Panc1 (cell line): ENCODE measurements at regions not wholly inside any gene's neighbourhood (a gene's known extent, or its start where the extent isn't known, plus 50 kb on each side); places are given as distances from the start of the nearest gene placed in this dataset.

Experiments
- POLR2AphosphoS5 ChIP-seq: IDR thresholded peaks from 2 replicates; pipeline ENCODE4 v1.6.1; 2012; ENCODE audit warnings: mild to moderate bottlenecking, low read depth, low read length, moderate library complexity
- TCF7L2 ChIP-seq: IDR thresholded peaks from 2 replicates; pipeline ENCODE4 v1.6.1; 2011; ENCODE audit warnings: mild to moderate bottlenecking, low read depth, low read length, inconsistent platforms
- TF ChIP-seq, protein P1 (sequence below): fragments of 450-650 bp; IDR thresholded peaks from 2 replicates; pipeline ENCODE4 v1.5.1; 2017; ENCODE audit warnings: mild to moderate bottlenecking

DNA sequence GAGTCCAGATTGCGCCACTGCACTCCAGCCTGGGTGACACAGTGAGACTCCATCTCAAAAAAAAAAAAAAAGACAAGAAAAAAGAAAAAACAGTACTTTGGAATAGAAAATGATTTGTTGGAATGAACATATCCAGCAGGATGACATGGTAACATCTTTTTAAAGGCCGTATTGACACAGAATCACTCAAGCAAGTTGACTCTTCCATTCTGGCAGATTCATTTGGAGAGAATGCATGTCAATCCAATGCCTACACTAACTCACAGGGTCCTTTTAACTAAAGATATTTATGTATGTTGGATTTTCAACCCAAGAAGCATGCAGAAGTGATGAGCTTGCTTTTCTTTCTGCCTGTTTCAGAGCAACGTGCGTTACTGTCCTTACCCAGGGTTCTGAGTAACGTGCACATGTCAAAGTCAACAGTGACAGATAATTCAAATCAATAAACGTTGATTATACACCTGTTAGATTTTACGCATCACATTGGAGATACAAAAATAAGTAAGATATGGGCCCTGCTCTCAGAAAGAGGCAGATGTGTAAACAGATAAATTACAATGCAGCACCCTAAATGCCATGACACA lies 77.1 kb upstream of the FNDC3B start:
- TF ChIP-seq POLR2AphosphoS5 (no peak), TCF7L2 (no peak)
- TF ChIP-seq, protein P1, sequence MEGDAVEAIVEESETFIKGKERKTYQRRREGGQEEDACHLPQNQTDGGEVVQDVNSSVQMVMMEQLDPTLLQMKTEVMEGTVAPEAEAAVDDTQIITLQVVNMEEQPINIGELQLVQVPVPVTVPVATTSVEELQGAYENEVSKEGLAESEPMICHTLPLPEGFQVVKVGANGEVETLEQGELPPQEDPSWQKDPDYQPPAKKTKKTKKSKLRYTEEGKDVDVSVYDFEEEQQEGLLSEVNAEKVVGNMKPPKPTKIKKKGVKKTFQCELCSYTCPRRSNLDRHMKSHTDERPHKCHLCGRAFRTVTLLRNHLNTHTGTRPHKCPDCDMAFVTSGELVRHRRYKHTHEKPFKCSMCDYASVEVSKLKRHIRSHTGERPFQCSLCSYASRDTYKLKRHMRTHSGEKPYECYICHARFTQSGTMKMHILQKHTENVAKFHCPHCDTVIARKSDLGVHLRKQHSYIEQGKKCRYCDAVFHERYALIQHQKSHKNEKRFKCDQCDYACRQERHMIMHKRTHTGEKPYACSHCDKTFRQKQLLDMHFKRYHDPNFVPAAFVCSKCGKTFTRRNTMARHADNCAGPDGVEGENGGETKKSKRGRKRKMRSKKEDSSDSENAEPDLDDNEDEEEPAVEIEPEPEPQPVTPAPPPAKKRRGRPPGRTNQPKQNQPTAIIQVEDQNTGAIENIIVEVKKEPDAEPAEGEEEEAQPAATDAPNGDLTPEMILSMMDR = no peak
